Uterus (tissue), 2 donors: ENCODE measurements at regions not wholly inside any gene's neighbourhood (a gene's known extent, or its start where the extent isn't known, plus 50 kb on each side); places are given as distances from the start of the nearest gene placed in this dataset.

Source experiments
- POLR2A ChIP-seq, 2 donors: fragments of 450-650 bp; IDR thresholded peaks; one replicate each; pipeline ENCODE4 v1.6.1; 2016; ENCODE audit warnings: antibody characterized with exemption in 2 of 2, mild to moderate bottlenecking in 1 of 2, moderate library complexity in 1 of 2
- TF ChIP-seq, protein P1 (sequence below), 4 experiments: fragments of 200-600 bp in 2 of 4; fragments of 450-650 bp in 2 of 4; sonication (generic) in 2 of 4; IDR thresholded peaks; one replicate each; pipeline ENCODE4 v1.5.1; 2016 to 2019; ENCODE audit warnings: antibody characterized with exemption in 4 of 4, mild to moderate bottlenecking in 2 of 4, moderate library complexity in 1 of 4

GRCh38 chr4:165768281-165768680 lies 104.8 kb upstream of the TLL1 start:
- TF ChIP-seq, protein P1, sequence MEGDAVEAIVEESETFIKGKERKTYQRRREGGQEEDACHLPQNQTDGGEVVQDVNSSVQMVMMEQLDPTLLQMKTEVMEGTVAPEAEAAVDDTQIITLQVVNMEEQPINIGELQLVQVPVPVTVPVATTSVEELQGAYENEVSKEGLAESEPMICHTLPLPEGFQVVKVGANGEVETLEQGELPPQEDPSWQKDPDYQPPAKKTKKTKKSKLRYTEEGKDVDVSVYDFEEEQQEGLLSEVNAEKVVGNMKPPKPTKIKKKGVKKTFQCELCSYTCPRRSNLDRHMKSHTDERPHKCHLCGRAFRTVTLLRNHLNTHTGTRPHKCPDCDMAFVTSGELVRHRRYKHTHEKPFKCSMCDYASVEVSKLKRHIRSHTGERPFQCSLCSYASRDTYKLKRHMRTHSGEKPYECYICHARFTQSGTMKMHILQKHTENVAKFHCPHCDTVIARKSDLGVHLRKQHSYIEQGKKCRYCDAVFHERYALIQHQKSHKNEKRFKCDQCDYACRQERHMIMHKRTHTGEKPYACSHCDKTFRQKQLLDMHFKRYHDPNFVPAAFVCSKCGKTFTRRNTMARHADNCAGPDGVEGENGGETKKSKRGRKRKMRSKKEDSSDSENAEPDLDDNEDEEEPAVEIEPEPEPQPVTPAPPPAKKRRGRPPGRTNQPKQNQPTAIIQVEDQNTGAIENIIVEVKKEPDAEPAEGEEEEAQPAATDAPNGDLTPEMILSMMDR (IDR thresholded peaks at IDR 0.05), result no peak
- TF ChIP-seq POLR2A (IDR thresholded peaks at IDR 0.05), result no peak
